Left cardiac atrium (tissue), 4 donors: ENCODE measurements at regions not wholly inside any gene's neighbourhood (a gene's known extent, or its start where the extent isn't known, plus 50 kb on each side); places are given as distances from the start of the nearest gene placed in this dataset.
"Not testable (repeated sequence)": the region's sequence is repeated elsewhere in the genome, so short reads cannot be mapped to it uniquely, and the experiment has no call there.

ENCODE experiments used
- ATAC-seq, 2 donors: fragments of 200-7000 bp; cut with Tn5 transposase; one replicate each; pipeline ENCODE4 v1.9.1; 2020; ENCODE audit warnings: mild to moderate bottlenecking in 2 of 2, moderate library complexity in 2 of 2
- DNase-seq: peaks from one replicate; pipeline ENCODE4 v3.0.0-alpha.2; 2020
- intact Hi-C, 2 donors: fragments of 100-400 bp; cut with DNase I; formaldehyde crosslinking; loops; one replicate each; pipeline versions ENCODE4 v1.14.1 to v1.15.1; 2022 to 2023
- donor health status: DM: no; HTN: yes; CAD: no.
- donor health status: DM: no; HTN: yes; CAD: no; lungs with severe emphysema.
- donor health status: DM: yes; HTN: yes; CAD: no.
- donor health status: Dilated cardiomyopathy.

- no peak for ATAC-seq
- DNase-seq, result no peak
- intact Hi-C loops, result no loop called here
Observed at GRCh38 chrX:7641141-7641540, 201.8 kb upstream of the VCX start.

GRCh38 chrX:7640392-7640791, 202.6 kb upstream of the VCX start:
- intact Hi-C loops, result no loop called here
- ATAC-seq (no peak), DNase-seq (no peak)

DNA sequence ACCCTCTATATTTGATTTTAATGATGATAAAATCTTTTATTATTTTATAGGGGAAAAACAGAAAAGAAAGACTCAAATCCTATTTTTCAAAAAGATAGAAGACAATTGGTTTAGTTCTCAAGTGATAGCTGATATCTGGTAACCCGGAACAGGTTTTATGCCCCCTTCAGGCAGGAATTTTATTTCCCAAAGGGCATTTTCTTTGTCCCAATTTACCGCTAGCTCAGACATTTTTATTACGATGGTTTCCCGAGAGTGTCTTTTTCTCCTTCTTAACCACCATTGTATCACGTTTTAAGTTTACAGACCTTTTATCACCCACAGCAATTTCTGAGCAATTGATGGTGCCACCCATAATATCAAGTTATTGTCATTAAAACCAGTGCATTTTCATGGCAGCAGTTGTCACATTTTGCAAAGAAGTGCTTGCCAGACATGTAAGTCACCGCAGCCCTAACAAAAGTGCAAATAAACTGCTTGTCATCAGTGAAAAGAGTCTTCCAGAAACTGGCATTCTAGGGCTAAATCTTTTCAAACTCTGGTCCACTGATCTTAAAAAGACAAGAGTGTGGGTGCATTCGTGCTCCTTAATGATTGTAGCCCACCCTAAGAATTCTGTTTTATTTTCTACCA, 204.8 kb upstream of the VCX start:
- ATAC-seq (no peak), DNase-seq (no peak)
- intact Hi-C loops, result no loop called here

DNA sequence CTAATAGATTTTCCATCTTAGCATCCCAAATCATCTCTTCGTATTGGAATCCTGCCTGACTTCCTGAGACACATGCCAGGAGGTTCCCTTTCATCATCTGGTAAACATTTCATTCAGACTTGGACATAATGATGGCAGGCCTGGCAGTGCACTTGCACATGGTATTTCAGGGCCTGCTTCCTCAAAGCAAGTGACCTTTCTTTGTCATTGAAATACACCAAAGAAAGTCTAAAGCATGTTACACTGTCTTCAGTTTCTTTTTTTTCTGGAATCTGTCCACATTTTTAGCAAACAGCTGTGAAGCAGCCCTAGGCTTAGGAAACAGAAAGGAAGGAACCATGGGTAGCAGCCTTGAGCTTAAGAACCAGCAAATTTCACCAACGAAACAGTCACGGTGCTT, 205.9 kb upstream of the VCX start:
- ATAC-seq, result no peak
- DNase-seq, result no peak
- intact Hi-C loops, result no loop called here

DNA sequence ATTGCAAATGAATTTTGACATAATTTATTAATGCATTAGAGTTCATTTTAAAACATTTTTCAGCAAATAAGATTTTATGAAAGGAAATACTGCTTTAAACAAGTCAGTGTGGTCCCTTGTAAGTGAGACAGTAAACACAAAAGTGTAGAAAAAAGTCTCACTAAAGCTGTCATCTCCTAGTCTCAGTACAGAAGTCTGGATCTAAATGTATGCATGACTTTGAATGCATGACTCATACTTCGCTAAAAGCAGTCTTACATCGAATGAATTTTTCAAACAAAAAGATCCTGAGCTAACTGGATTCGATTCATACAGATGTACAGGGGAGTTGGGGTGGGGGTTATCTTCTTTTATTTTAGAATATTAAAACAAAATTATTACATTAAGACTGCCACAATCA, 207.4 kb upstream of the VCX start:
- ATAC-seq (no peak), DNase-seq (no peak)
- intact Hi-C loops, result no loop called here

DNA sequence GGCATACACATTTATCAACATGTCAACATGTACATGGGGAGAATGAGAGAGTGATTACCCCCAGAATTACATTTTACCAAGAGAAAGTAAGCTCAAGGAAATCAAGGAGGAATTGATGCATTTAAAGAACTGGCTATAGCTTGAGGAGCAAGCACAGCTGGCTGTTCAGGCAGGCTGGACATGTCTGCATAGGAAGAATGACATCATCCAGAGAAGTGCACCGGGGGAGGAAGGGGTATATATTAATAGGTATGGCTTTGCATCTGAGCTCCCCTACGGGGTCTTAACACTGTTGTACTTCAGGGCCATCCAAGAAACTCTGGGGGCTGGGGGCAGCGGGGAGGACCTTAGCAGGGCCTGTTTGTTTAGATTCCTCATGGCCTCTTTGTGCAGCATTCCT, 222.4 kb upstream of the VCX start:
- ATAC-seq (no peak), DNase-seq (no peak)
- intact Hi-C loops, result no loop called here

- DNase-seq (no peak), ATAC-seq (no peak)
- intact Hi-C loops, result no loop called here
Observed at GRCh38 chrX:7617994-7618393, 225.0 kb upstream of the VCX start.

GRCh38 chrX:7614616-7615015, 228.4 kb upstream of the VCX start:
- intact Hi-C loops, result no loop called here
- ATAC-seq (no peak), DNase-seq (no peak)

GRCh38 chrX:7608625-7609024, 234.3 kb upstream of the VCX start:
- DNase-seq, intact Hi-C loops, ATAC-seq: not testable (repeated sequence)

DNA sequence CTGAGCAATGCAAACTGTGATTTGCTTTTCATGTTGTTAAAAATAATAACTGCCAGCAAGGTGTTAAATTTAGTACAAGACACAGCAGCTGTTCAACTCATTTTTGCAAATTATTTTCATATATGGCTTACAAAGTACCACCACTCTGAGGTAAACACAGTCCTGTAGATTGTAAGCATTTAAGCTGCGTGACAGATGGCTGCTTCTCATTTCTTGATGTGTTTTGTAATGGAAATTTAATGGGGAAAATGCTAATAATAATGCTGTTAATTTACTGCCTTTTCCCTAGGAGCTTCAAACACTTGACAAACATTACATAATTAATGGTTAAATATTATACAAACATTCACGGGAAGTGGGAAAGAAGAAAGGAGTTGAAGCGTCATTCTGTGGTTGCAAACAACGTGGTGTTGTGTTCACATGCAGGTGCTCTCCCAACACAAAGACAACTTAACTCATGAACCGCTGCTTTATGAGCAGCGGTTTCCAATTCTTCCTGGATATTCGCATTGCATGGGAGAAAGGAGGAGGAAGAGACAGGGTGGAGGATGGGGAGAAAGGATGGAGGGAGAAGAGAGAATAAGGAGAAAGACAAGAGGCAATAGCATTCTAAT, 236.8 kb upstream of the VCX start:
- DNase-seq (no peak), ATAC-seq (no peak)
- intact Hi-C loops, result no loop called here

GRCh38 chrX:7603387-7603786, 239.6 kb upstream of the VCX start:
- ATAC-seq, result no peak
- no peak for DNase-seq
- intact Hi-C loops, result no loop called here

GRCh38 chrX:7596822-7597221, 246.1 kb upstream of the VCX start:
- DNase-seq (no peak), ATAC-seq (no peak)
- intact Hi-C loops, result no loop called here

DNA sequence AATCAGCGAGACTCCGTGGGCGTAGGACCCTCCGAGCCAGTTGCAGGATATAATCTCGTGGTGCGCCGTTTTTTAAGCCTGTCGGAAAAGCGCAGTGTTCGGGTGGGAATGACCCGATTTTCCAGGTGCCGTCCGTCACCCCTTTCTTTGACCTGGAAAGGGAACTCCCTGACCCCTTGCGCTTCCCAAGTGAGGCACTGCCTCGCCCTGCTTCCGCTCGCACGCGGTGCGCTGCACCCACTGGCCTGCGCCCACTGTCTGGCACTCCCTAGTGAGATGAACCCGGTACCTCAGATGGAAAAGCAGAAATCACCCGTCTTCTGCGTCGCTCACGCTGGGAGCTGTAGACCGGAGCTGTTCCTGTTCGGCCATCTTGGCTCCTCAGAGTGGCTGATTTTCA, 249.6 kb upstream of the VCX start:
- not testable (repeated sequence) for ATAC-seq

DNA sequence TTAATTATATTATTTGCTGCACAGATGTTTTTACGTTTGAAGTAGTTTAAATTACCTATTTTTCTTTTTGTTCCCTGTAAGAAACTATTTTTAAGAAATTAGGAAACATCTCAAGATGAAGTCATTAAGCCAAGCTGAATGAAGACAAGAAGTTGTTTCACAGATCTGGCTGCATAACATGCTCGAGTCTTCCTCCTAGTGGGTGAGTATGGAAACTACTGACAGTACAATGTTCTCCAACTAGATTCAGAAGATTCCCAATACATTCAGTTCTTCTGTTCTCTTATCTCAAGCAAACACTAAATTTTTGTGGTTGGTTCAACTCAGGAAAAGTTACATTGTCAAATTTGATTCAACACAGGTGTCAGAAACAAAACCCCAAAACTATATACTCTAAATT, 256.8 kb upstream of the VCX start:
- intact Hi-C loops, result no loop called here
- ATAC-seq (no peak), DNase-seq (no peak)

More for the DNA sequence above, 249.6 kb upstream of the VCX start:
- DNase-seq, intact Hi-C loops: not testable (repeated sequence)

- no peak for DNase-seq
- ATAC-seq, result no peak
- intact Hi-C loops, result no loop called here
Observed at GRCh38 chrX:7582191-7582590, 260.8 kb upstream of the VCX start.

DNA sequence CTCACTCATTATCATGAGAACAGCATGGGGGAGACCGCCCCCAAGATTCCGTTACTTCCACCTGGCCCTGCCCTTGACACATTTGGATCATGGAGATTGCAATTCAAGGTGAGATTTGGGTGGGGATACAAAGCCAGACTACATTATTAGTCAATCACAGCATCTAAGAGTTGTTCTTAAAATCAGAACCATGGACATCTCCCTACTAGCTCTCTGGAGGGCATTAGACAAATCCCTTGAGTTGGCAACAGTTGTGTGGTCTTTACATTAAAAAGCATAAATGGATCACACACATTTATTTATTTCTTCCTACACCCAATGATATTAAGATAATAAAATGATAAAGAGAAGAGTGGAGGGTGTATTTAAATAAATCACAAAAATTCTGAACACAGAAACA, 262.8 kb upstream of the VCX start:
- no peak for ATAC-seq
- intact Hi-C loops, result no loop called here
- DNase-seq, result no peak

GRCh38 chrX:7574325-7574724, 268.6 kb upstream of the VCX start:
- intact Hi-C loops, result no loop called here
- ATAC-seq (no peak), DNase-seq (no peak)

DNA sequence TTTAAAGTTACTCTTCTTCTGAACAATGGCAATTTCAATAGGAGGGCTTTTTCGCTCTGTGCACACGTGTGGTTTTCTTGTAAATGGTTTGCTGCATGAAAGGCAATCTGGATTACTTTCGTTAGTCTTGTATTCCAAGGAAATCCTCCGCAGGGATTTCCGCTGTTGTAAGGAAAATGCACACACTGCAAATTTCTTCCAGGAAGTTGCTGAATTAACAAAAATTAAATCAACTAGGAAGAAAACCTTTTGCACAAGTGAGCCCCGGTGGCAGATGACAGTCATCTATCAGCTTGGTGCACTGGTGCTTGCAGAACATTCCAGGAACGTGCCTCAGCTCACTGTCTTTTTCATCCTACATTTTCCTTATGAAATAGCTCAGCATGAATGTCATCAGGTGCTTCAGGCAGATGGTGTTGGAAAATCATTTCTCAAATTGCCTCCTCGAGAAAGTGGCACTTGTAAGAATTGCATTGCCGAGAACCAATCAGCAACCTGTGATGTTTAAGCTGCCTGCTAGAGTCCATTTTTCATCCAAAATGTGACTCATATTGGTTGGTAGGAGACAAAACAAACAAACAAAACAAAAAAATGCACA, 272.4 kb upstream of the VCX start:
- ATAC-seq (no peak), DNase-seq (no peak)
- intact Hi-C loops, result no loop called here

GRCh38 chrX:7568597-7568996, 274.4 kb upstream of the VCX start:
- intact Hi-C loops, result no loop called here
- DNase-seq (no peak), ATAC-seq (no peak)

DNA sequence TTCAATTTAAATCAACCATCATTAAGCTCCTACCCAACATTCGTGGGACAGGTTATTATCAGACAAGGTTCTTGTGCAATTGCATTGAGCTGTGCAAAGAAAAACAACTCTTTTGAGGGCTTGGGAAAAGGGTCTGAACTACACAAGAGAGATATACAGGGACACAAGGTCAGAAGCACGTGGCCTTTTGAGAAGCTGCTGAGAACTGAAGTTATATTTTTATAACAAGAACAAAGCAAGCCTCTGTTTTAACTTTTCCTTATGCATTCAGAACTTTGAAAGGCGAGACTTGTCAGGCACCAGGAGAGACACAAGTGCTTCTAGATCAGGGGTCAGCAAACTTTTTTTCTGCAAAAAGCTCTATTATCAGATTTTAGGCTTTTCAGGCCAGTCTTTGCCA, 274.8 kb upstream of the VCX start:
- DNase-seq, result no peak
- intact Hi-C loops, result no loop called here
- ATAC-seq, result no peak

DNA sequence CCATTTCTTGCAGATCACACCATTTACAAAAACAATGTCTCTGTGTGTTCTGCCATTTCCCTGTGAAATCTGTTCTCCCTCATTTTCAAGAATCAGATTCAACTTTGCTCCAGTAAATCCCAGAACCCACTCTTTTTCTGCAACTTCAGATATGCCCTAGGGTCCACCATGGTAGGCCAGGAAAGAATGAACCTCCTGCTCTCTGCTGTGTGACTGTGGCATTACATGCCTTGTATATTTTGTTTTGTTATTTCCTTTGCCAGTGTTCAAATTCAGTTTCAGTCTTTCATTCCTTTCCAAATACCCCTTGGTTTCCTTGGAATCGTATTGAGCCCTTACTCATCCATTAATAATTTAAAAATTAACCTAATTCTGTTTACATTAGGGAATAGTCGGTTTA, 290.2 kb upstream of the VCX start:
- intact Hi-C loops, result no loop called here
- DNase-seq (no peak), ATAC-seq (no peak)
